GM12874 (cell line): ENCODE measurements at regions not wholly inside any gene's neighbourhood (a gene's known extent, or its start where the extent isn't known, plus 50 kb on each side); places are given as distances from the start of the nearest gene placed in this dataset.

Experiments used
- CTCF ChIP-seq: IDR thresholded peaks from 2 replicates; pipeline ENCODE4 v1.5.1; 2011; ENCODE audit warnings: low read depth, mild to moderate bottlenecking, control low read depth, low read length, moderate library complexity; ENCODE audit not compliant: insufficient read depth

- TF ChIP-seq CTCF, result no peak
These were observed 149.0 kb upstream of the SH3BP4 start for GRCh38 chr2:234802845-234803171.

DNA sequence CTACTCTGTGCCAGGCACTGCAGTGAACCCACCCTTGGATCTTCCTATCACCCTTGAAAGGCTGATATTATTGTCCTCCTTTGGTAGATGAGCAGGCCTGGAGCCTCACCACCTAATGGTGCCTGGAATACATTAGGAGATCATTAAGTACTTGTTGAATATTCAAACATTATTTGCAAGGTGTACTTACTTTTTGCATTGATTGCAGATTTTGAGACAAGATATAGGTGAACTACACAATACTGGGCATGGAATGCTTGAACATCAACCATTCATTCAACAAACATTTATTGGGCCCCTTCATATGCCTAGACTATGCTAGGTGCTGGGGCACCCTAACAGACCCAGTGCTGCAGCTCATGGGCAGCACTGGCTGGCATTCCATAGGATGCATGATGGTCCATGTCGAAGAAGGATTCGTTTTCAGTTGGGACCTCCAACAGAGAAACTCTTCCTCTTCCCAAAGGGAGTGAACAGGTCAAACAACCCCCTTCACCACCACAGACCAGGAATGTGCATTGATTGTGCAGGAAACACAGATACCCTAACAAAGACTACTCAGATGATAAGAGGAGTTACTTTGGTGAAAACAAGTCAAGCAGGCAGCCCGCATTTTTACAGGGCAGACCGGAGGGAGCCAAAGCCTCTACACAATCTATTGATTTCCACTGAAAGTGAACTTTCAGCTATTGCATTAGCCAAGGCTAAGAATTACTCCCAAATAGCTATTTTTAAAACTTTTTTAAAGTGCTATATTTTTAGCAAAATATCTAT is 149.6 kb upstream of the SH3BP4 start:
- TF ChIP-seq CTCF, result no peak

GRCh38 chr2:234797566-234798250 is 154.1 kb upstream of the SH3BP4 start:
- TF ChIP-seq CTCF, result no peak

DNA sequence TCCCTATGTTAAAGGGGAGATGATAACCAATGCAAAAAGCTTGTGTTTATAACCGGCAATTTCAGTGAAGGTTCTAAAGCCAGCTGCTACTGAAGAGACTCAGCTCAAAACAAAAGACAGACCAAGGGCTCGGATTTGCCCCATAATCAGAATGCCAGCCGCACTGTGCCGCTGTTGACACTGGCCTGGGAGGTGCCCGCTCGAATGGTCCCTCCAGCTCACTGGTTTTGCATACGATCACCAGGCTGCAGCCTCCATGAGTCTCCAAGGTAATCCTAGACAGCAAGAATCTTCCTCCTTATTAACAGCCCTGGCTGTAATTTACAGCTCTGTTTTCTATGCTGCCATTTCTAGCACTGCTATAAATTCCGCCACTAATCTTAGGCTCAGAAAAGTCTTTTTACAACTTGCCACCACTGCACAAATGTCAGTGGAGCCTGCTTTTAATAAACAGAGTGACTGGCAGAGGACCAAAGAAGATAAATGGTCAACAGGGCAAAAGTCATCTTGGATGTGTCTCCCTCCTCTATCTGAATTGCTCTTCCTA is 155.7 kb upstream of the SH3BP4 start:
- no peak for TF ChIP-seq CTCF

DNA sequence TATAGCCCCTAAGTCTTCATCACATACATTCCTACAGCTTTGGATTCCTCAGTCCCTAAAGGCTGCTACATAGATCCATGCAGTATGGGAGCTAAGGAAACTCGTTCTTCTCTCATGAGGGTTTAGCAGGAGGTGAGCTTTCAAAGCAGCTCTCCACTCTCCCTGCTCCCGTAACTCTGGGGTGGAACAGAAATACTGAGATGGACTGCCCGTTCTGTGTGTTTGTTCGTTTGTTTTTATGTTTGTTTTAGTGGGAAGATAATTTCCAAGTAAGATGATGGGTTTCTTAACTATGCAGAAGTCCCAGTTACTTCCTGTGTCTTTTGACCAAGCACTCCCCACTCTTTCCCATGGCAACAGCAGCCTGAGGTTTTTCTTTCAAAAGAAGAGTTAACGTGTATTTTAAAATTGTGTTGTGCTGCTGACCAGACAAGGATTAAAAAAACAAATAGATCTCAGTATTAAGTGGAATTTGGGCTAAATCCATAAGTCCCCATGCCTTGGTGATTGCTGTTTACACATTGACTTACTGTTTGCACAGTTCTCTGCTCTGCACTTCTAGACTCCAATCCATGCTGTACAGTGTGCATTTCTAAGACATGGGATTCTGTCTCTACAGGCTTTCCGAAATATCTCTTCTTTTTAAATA is 156.4 kb upstream of the SH3BP4 start:
- no peak for TF ChIP-seq CTCF

- TF ChIP-seq CTCF, result no peak
These were observed 157.0 kb upstream of the SH3BP4 start for GRCh38 chr2:234794866-234795265.

DNA sequence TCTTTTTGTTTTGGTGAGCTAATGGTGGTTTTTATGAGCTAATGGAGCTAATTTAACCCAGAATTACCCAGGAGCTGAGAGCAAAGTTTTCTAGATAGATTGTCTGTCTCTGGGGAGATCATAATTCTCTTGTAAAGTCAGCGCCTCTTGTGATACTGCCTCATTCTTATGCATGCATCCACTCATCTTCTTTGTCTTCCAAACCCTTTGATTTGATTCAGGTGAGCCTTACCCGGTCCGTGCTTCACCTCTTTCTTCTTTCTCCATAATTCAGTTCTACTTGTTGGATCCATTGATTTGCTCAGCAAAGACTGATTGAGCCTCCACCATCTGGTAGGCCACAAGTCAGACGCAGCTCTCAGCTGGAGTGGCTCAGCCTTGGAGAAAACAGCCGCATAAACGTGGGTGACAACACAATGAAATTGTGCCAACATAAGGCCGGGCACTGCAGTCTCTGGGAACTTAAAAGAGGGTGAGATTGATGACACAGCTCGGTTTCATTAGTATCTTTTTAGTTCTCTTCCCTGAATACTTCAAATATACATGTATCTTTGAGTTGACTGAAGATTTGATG is 158.5 kb upstream of the SH3BP4 start:
- TF ChIP-seq CTCF, result no peak
